IMR-90 (cell line): ENCODE measurements at regions not wholly inside any gene's neighbourhood (a gene's known extent, or its start where the extent isn't known, plus 50 kb on each side); places are given as distances from the start of the nearest gene placed in this dataset.

Experiments
- ATAC-seq: fragments of 200-7000 bp; cut with Tn5 transposase; 2 replicates; pipeline ENCODE4 v1.9.1; 2020; ENCODE audit warnings: low read depth, mild to moderate bottlenecking, moderate library complexity
- BruUV-seq: library from RNA; stranded (reverse); fragments of 400-500 nt; replicated peaks from 2 replicates; lab custom pipeline; 2021; lab: Mats Ljungman, UMichigan
- CTCF ChIA-PET: fragments of 300-600 bp; formaldehyde crosslinking; extraction: SDS; loops from one replicate; lab custom pipeline; 2021; ENCODE audit warnings: antibody characterized with exemption; lab: Yijun Ruan, JAX
- POLR2A ChIA-PET: fragments of 300-600 bp; sonication (Branson Sonifier 250); formaldehyde crosslinking; loops from one replicate; lab custom pipeline; 2022; ENCODE audit warnings: antibody characterized with exemption; ENCODE audit not compliant: unreplicated experiment; lab: Charles Lee
- DNase-seq: peaks from one replicate; pipeline ENCODE4 v3.0.0; 2013
- H2AFZ ChIP-seq: replicated peaks from 2 replicates; pipeline ENCODE3; 2013; ENCODE audit warnings: low read length, mild to moderate bottlenecking; ENCODE audit not compliant: poor library complexity
- H2AK5ac ChIP-seq: 2 replicates; pipeline ENCODE4 v1.6.1; 2013; ENCODE audit warnings: low read depth, low read length, inconsistent platforms
- H2AK9ac ChIP-seq: replicated peaks from 2 replicates; pipeline ENCODE3; 2013; ENCODE audit warnings: mild to moderate bottlenecking, low read depth, low read length, moderate library complexity; ENCODE audit not compliant: poor library complexity
- H2BK120ac ChIP-seq: 2 replicates; pipeline ENCODE4 v1.6.1; 2013; ENCODE audit warnings: low read depth, low read length, inconsistent platforms
- H2BK15ac ChIP-seq: 3 replicates; pipeline ENCODE4 v1.6.1; 2013; ENCODE audit warnings: low read depth, low read length, inconsistent platforms
- H2BK20ac ChIP-seq: 2 replicates; pipeline ENCODE4 v1.6.1; 2013; ENCODE audit warnings: low read depth, mild to moderate bottlenecking, inconsistent platforms, low read length, moderate library complexity
- H2BK5ac ChIP-seq: 2 replicates; pipeline ENCODE4 v1.6.1; 2013; ENCODE audit warnings: mild to moderate bottlenecking, low read depth, low read length, inconsistent platforms; ENCODE audit not compliant: poor library complexity, severe bottlenecking
- H3K14ac ChIP-seq: replicated peaks from 2 replicates; pipeline ENCODE4 v1.6.1; 2013; ENCODE audit warnings: low read depth, low read length, inconsistent platforms
- H3K18ac ChIP-seq: 2 replicates; pipeline ENCODE4 v1.6.1; 2013; ENCODE audit warnings: low read depth, low read length, control low read depth
- H3K23ac ChIP-seq: 2 replicates; pipeline ENCODE4 v1.6.1; 2013; ENCODE audit warnings: low read depth, low read length, inconsistent platforms
- H3K27ac ChIP-seq: 2 replicates; pipeline ENCODE4 v1.5.1; 2013; ENCODE audit warnings: mild to moderate bottlenecking, control low read depth, low read length; ENCODE audit not compliant: insufficient read depth
- H3K27me3 ChIP-seq: 2 replicates; pipeline ENCODE4 v1.6.1; 2013; ENCODE audit warnings: low read length; ENCODE audit not compliant: control insufficient read depth, insufficient read depth
- H3K36me3 ChIP-seq: 2 replicates; pipeline ENCODE4 v1.6.1; 2013; ENCODE audit warnings: low read length, mixed read lengths; ENCODE audit not compliant: control insufficient read depth, insufficient read depth
- H3K4ac ChIP-seq: 2 replicates; pipeline ENCODE4 v1.6.1; 2013; ENCODE audit warnings: low read depth, low read length, inconsistent platforms
- H3K4me1 ChIP-seq: 2 replicates; pipeline ENCODE4 v1.6.1; 2013; ENCODE audit warnings: low read length, mixed read lengths; ENCODE audit not compliant: control insufficient read depth, insufficient read depth
- H3K4me2 ChIP-seq: 2 replicates; pipeline ENCODE4 v1.6.1; 2013; ENCODE audit warnings: low read depth, mild to moderate bottlenecking, control low read depth, low read length, moderate library complexity
- H3K4me3 ChIP-seq: 2 replicates; pipeline ENCODE4 v1.5.1; 2013; ENCODE audit warnings: low read depth, mild to moderate bottlenecking, control low read depth, low read length, moderate library complexity; ENCODE audit not compliant: insufficient read depth
- H3K56ac ChIP-seq: 2 replicates; pipeline ENCODE4 v1.6.1; 2013; ENCODE audit warnings: low read length, inconsistent platforms; ENCODE audit not compliant: insufficient read depth; ENCODE audit errors: extremely low read depth
- H3K79me1 ChIP-seq, 2 experiments: 2 replicates each; pipeline ENCODE4 v1.6.1; 2013; ENCODE audit warnings: low read length in 2 of 2, inconsistent platforms in 1 of 2, low read depth in 1 of 2
- H3K9ac ChIP-seq: 2 replicates; pipeline ENCODE4 v1.6.1; 2013; ENCODE audit warnings: low read depth, low read length, control low read depth
- H3K9me1 ChIP-seq: 2 replicates; pipeline ENCODE4 v1.6.1; 2013; ENCODE audit warnings: low read length, inconsistent platforms; ENCODE audit not compliant: insufficient read depth
- H3K9me3 ChIP-seq: 2 replicates; pipeline ENCODE4 v1.6.1; 2013; ENCODE audit warnings: low read length; ENCODE audit not compliant: control insufficient read depth, insufficient read depth
- H4K20me1 ChIP-seq: 2 replicates; pipeline ENCODE4 v1.6.1; 2013; ENCODE audit warnings: low read length, inconsistent platforms; ENCODE audit not compliant: insufficient read depth
- H4K5ac ChIP-seq: 2 replicates; pipeline ENCODE4 v1.6.1; 2013; ENCODE audit warnings: mild to moderate bottlenecking, low read depth, low read length, control low read depth
- H4K8ac ChIP-seq, 2 experiments: 2 replicates each; pipeline ENCODE4 v1.6.1; 2013; ENCODE audit warnings: low read depth in 2 of 2, low read length in 2 of 2, control low read depth in 1 of 2, inconsistent platforms in 1 of 2
- H4K91ac ChIP-seq: 2 replicates; pipeline ENCODE4 v1.6.1; 2013; ENCODE audit warnings: low read depth, low read length, inconsistent platforms; ENCODE audit not compliant: insufficient read depth
- CEBPB ChIP-seq: IDR thresholded peaks from 2 replicates; pipeline ENCODE4 v1.6.1; 2012; ENCODE audit warnings: low read depth, low read length, improper control_type of control experiment
- MAFK ChIP-seq: IDR thresholded peaks from 2 replicates; pipeline ENCODE4 v1.6.1; 2012; ENCODE audit warnings: low read depth, low read length, improper control_type of control experiment
- RAD21 ChIP-seq: IDR thresholded peaks from 2 replicates; pipeline ENCODE4 v1.6.1; 2012; ENCODE audit warnings: low read length, improper control_type of control experiment
- RCOR1 ChIP-seq: IDR thresholded peaks from 2 replicates; pipeline ENCODE4 v1.6.1; 2012; ENCODE audit warnings: mild to moderate bottlenecking, low read length, improper control_type of control experiment; ENCODE audit not compliant: insufficient replicate concordance
- RFX5 ChIP-seq: IDR thresholded peaks from 2 replicates; pipeline ENCODE4 v1.8.0; 2012; ENCODE audit warnings: low read depth, mild to moderate bottlenecking, low read length, moderate library complexity
- SMC3 ChIP-seq: fragments of 150-350 bp; IDR thresholded peaks from 2 replicates; pipeline ENCODE4 v1.6.1; 2016; ENCODE audit warnings: low read depth, mild to moderate bottlenecking, antibody characterized with exemption, low read length, moderate library complexity
- WGBS, 2 experiments: methylation state at CpG; one replicate each; pipeline versions ENCODE4 v1.1.5 to v1.1.7; 2013; ENCODE audit warnings: missing lambda C conversion rate in 2 of 2; ENCODE audit not compliant: insufficient read length in 1 of 2; ENCODE audit errors: extremely low coverage in 2 of 2; 5-methylcytosine and 5-hydroxymethylcytosine counted together
- dilution Hi-C: fragments of 300-500 bp; cut with HindIII; formaldehyde crosslinking; loops from one replicate; pipeline ENCODE4 v1.14.3; 2018; ENCODE audit warnings: low sequenced_read_pairs; ENCODE audit not compliant: unreplicated experiment
- in situ Hi-C: fragments of 300-500 bp; cut with MboI; formaldehyde crosslinking; loops from 3 replicates; pipeline ENCODE4 v1.14.3; 2019; ENCODE audit warnings: low sequenced_read_pairs, inconsistent platforms, mixed read lengths
- intact Hi-C: fragments of 100-400 bp; cut with micrococcal nuclease; formaldehyde crosslinking; loops from 2 replicates; pipeline ENCODE4 v1.10.0; 2022
- TF ChIP-seq, protein P1 (sequence below): fragments of 150-350 bp; IDR thresholded peaks from 2 replicates; pipeline ENCODE4 v1.6.1; 2016; ENCODE audit warnings: low read depth, mild to moderate bottlenecking, low read length, moderate library complexity, borderline replicate concordance
- TF ChIP-seq, protein P2 (sequence below): conservative IDR thresholded peaks from 2 replicates; pipeline ENCODE4 v1.5.1; 2012; ENCODE audit warnings: mild to moderate bottlenecking, low read depth, low read length, improper control_type of control experiment

DNA sequence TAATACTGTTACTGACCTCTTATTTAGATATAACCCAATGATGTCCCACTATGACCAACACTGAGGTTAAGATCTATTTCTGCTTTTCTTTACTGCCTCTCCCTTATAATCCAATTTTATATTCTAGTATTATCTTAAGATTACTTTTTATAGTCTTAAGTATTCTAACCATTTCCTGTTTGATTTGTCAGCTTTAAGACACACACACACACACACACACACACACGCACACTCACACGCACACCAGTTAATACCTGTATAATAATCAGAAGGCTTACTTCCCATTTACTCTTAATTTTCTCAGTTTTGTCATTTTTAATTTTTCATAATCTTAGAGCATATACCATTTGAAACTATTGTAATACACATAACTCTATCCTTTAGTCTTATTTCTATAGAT lies 226.0 kb upstream of the C11orf87 start:
- H2BK15ac ChIP-seq = no peak overlapping the region
- H3K9me1 ChIP-seq = no peaks in the 10 kb centered on the region
- H2BK5ac ChIP-seq = peak overlapping the region; percentile 39
- H3K4ac ChIP-seq = no peak overlapping the region
- ATAC-seq (no peak), DNase-seq (peak; percentile 3)
- H3K36me3 ChIP-seq = no peaks in the 10 kb centered on the region
- H3K27me3 ChIP-seq = no peaks in the 10 kb centered on the region
- no peak overlapping the region for H4K91ac ChIP-seq
- H2BK20ac ChIP-seq = no peak overlapping the region
- H2AFZ ChIP-seq = no peak overlapping the region
- no peak overlapping the region for H3K18ac ChIP-seq
- no peaks in the 10 kb centered on the region for H3K9me3 ChIP-seq
- no peak overlapping the region for H3K14ac ChIP-seq
- no peak overlapping the region for H2AK5ac ChIP-seq
- no peak overlapping the region for H3K27ac ChIP-seq
- POLR2A ChIA-PET = interaction anchor here (0.6 kb wide), 1 partner anchor 352 kb away, joined by 3 read pairs; no protein-coding TSS in a partner anchor
- dilution Hi-C loops (no loop called here), in situ Hi-C loops (no loop called here), intact Hi-C loops (no loop called here)
- no peaks in the 10 kb centered on the region for H3K79me1 ChIP-seq
- no peak overlapping the region for H3K4me2 ChIP-seq
- CTCF ChIA-PET = no interaction called here
- H3K4me1 ChIP-seq = 0 out of 2 replicates have a peak, but pooled peaks cover 2% of the 10 kb centered on the region
- WGBS, 2 experiments = no CpG with 5 or more reads among the region's 2 CpGs
- H3K4me3 ChIP-seq = no peak overlapping the region
- no peak overlapping the region for H3K56ac ChIP-seq
- no peaks in the 10 kb centered on the region for H4K20me1 ChIP-seq
- no peak overlapping the region for H3K9ac ChIP-seq
- no peak overlapping the region for H2AK9ac ChIP-seq
- H4K5ac ChIP-seq = no peak overlapping the region
- H2BK120ac ChIP-seq = no peak overlapping the region
- TF ChIP-seq RFX5 (no peak), MAFK (no peak), RCOR1 (no peak), SMC3 (no peak), RAD21 (no peak), CEBPB (no peak)
- TF ChIP-seq, protein P1, sequence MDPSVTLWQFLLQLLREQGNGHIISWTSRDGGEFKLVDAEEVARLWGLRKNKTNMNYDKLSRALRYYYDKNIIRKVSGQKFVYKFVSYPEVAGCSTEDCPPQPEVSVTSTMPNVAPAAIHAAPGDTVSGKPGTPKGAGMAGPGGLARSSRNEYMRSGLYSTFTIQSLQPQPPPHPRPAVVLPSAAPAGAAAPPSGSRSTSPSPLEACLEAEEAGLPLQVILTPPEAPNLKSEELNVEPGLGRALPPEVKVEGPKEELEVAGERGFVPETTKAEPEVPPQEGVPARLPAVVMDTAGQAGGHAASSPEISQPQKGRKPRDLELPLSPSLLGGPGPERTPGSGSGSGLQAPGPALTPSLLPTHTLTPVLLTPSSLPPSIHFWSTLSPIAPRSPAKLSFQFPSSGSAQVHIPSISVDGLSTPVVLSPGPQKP = no peak
- TF ChIP-seq, protein P2, sequence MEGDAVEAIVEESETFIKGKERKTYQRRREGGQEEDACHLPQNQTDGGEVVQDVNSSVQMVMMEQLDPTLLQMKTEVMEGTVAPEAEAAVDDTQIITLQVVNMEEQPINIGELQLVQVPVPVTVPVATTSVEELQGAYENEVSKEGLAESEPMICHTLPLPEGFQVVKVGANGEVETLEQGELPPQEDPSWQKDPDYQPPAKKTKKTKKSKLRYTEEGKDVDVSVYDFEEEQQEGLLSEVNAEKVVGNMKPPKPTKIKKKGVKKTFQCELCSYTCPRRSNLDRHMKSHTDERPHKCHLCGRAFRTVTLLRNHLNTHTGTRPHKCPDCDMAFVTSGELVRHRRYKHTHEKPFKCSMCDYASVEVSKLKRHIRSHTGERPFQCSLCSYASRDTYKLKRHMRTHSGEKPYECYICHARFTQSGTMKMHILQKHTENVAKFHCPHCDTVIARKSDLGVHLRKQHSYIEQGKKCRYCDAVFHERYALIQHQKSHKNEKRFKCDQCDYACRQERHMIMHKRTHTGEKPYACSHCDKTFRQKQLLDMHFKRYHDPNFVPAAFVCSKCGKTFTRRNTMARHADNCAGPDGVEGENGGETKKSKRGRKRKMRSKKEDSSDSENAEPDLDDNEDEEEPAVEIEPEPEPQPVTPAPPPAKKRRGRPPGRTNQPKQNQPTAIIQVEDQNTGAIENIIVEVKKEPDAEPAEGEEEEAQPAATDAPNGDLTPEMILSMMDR = no peak
- no peak overlapping the region for H3K23ac ChIP-seq
- BruUV-seq = no TSS peak
- no peak overlapping the region for H4K8ac ChIP-seq
